ENCODE measurements at regions not wholly inside any gene's neighbourhood (a gene's known extent, or its start where the extent isn't known, plus 50 kb on each side); places are given as distances from the start of the nearest gene placed in this dataset.
"Not testable (repeated sequence)": the region's sequence is repeated elsewhere in the genome, so short reads cannot be mapped to it uniquely, and the experiment has no call there.

GRCh38 chr1:220431554-220432239 is 96.2 kb upstream of the MARK1 start:
- TF ChIP-seq CTCF (IDR thresholded peaks at IDR 0.05; ENCODE audit: low read depth, low read length, missing control alignments) = no peak
- H3K4me3 ChIP-seq (ENCODE audit: low read depth, low read length) = no peak overlapping the region
- DNase-seq (ENCODE audit: low read depth) = no peak

GRCh38 chr1:220430586-220430985 is 97.3 kb upstream of the MARK1 start:
- H3K4me3 ChIP-seq (ENCODE audit: low read depth, low read length) = no peak overlapping the region
- no peak for DNase-seq (ENCODE audit: low read depth)
- TF ChIP-seq CTCF (IDR thresholded peaks at IDR 0.05; ENCODE audit: low read depth, low read length, missing control alignments) = no peak

GRCh38 chr1:220430059-220430458 is 97.9 kb upstream of the MARK1 start:
- no peak for DNase-seq (ENCODE audit: low read depth)
- TF ChIP-seq CTCF (IDR thresholded peaks at IDR 0.05; ENCODE audit: low read depth, low read length, missing control alignments) = no peak
- H3K4me3 ChIP-seq (ENCODE audit: low read depth, low read length) = no peak overlapping the region

- no peak for DNase-seq (ENCODE audit: low read depth)
- no peak overlapping the region for H3K4me3 ChIP-seq (ENCODE audit: low read depth, low read length)
- no peak for TF ChIP-seq CTCF (IDR thresholded peaks at IDR 0.05; ENCODE audit: low read depth, low read length, missing control alignments)
Observed at GRCh38 chr1:220426989-220427388, 100.9 kb upstream of the MARK1 start.

- no peak for DNase-seq (ENCODE audit: low read depth)
- H3K4me3 ChIP-seq (ENCODE audit: low read depth, low read length) = no peak overlapping the region
- no peak for TF ChIP-seq CTCF (IDR thresholded peaks at IDR 0.05; ENCODE audit: low read depth, low read length, missing control alignments)
Observed at GRCh38 chr1:220425852-220426251, 102.1 kb upstream of the MARK1 start.

GRCh38 chr1:220421508-220421907 is 106.4 kb upstream of the MARK1 start:
- no peak for TF ChIP-seq CTCF (IDR thresholded peaks at IDR 0.05; ENCODE audit: low read depth, low read length, missing control alignments)
- H3K4me3 ChIP-seq (ENCODE audit: low read depth, low read length) = no peak overlapping the region
- no peak for DNase-seq (ENCODE audit: low read depth)

GRCh38 chr1:220420726-220421125 is 107.2 kb upstream of the MARK1 start:
- TF ChIP-seq CTCF (IDR thresholded peaks at IDR 0.05; ENCODE audit: low read depth, low read length, missing control alignments) = no peak
- H3K4me3 ChIP-seq (ENCODE audit: low read depth, low read length) = no peak overlapping the region
- DNase-seq (ENCODE audit: low read depth) = no peak

GRCh38 chr1:220412382-220412781 is 115.6 kb upstream of the MARK1 start:
- H3K4me3 ChIP-seq (ENCODE audit: low read depth, low read length); DNase-seq (ENCODE audit: low read depth): not testable (repeated sequence)
